HUES48 (cell line): ENCODE measurements at regions not wholly inside any gene's neighbourhood (a gene's known extent, or its start where the extent isn't known, plus 50 kb on each side); places are given as distances from the start of the nearest gene placed in this dataset.

Experiments
- H3K27ac ChIP-seq: one replicate; pipeline ENCODE4 v1.7.0; 2013; ENCODE audit warnings: low read depth, low read length, inconsistent platforms
- H3K27me3 ChIP-seq: 2 replicates; pipeline ENCODE4 v1.6.1; 2013; ENCODE audit warnings: mild to moderate bottlenecking, low read length; ENCODE audit not compliant: control insufficient read depth, insufficient read depth
- H3K36me3 ChIP-seq: 2 replicates; pipeline ENCODE4 v1.6.1; 2013; ENCODE audit warnings: low read length; ENCODE audit not compliant: control insufficient read depth, insufficient read depth
- H3K4me1 ChIP-seq: 2 replicates; pipeline ENCODE4 v1.6.1; 2013; ENCODE audit warnings: mild to moderate bottlenecking, low read length; ENCODE audit not compliant: control insufficient read depth, insufficient read depth
- H3K4me3 ChIP-seq: 2 replicates; pipeline ENCODE4 v1.5.1; 2013; ENCODE audit warnings: mild to moderate bottlenecking, low read depth, low read length
- H3K9ac ChIP-seq: 2 replicates; pipeline ENCODE4 v1.6.1; 2013; ENCODE audit warnings: mild to moderate bottlenecking, low read depth, low read length, moderate library complexity
- H3K9me3 ChIP-seq: 2 replicates; pipeline ENCODE4 v1.6.1; 2013; ENCODE audit warnings: low read length; ENCODE audit not compliant: control insufficient read depth, insufficient read depth

GRCh38 chr15:53346583-53346982 is 412.9 kb downstream of the WDR72 start:
- no peaks in the 10 kb centered on the region for H3K36me3 ChIP-seq
- H3K27ac ChIP-seq, result no peak overlapping the region
- H3K4me3 ChIP-seq, result no peak overlapping the region
- no peaks in the 10 kb centered on the region for H3K27me3 ChIP-seq
- no peaks in the 10 kb centered on the region for H3K4me1 ChIP-seq
- no peaks in the 10 kb centered on the region for H3K9me3 ChIP-seq
- no peak overlapping the region for H3K9ac ChIP-seq

- no peak overlapping the region for H3K4me3 ChIP-seq
- no peaks in the 10 kb centered on the region for H3K4me1 ChIP-seq
- no peak overlapping the region for H3K9ac ChIP-seq
- no peak overlapping the region for H3K27ac ChIP-seq
- H3K9me3 ChIP-seq, result no peaks in the 10 kb centered on the region
- H3K27me3 ChIP-seq, result no peaks in the 10 kb centered on the region
- H3K36me3 ChIP-seq, result no peaks in the 10 kb centered on the region
Measured at GRCh38 chr15:53331328-53332190, 427.9 kb downstream of the WDR72 start.

- H3K4me3 ChIP-seq, result no peak overlapping the region
- no peaks in the 10 kb centered on the region for H3K4me1 ChIP-seq
- H3K27ac ChIP-seq, result no peak overlapping the region
- no peaks in the 10 kb centered on the region for H3K36me3 ChIP-seq
- H3K9me3 ChIP-seq, result no peaks in the 10 kb centered on the region
- no peak overlapping the region for H3K9ac ChIP-seq
- no peaks in the 10 kb centered on the region for H3K27me3 ChIP-seq
Measured at GRCh38 chr15:53328341-53328740, 431.1 kb downstream of the WDR72 start.

- no peaks in the 10 kb centered on the region for H3K27me3 ChIP-seq
- H3K4me1 ChIP-seq, result no peaks in the 10 kb centered on the region
- H3K9ac ChIP-seq, result no peak overlapping the region
- H3K4me3 ChIP-seq, result no peak overlapping the region
- no peaks in the 10 kb centered on the region for H3K36me3 ChIP-seq
- H3K27ac ChIP-seq, result no peak overlapping the region
- H3K9me3 ChIP-seq, result no peaks in the 10 kb centered on the region
Measured at GRCh38 chr15:53324061-53324460, 435.4 kb downstream of the WDR72 start.

- Histone ChIP-seq H3K27ac (no peak overlapping the region), H3K27me3 (no peaks in the 10 kb centered on the region), H3K9me3 (no peaks in the 10 kb centered on the region), H3K9ac (no peak overlapping the region), H3K36me3 (no peaks in the 10 kb centered on the region), H3K4me1 (no peaks in the 10 kb centered on the region), H3K4me3 (no peak overlapping the region)
Measured at GRCh38 chr15:53323191-53323590, 436.3 kb downstream of the WDR72 start.

GRCh38 chr15:53320816-53321215 is 438.6 kb downstream of the WDR72 start:
- Histone ChIP-seq H3K9ac (no peak overlapping the region), H3K4me3 (no peak overlapping the region), H3K36me3 (no peaks in the 10 kb centered on the region), H3K27me3 (no peaks in the 10 kb centered on the region), H3K27ac (no peak overlapping the region), H3K4me1 (no peaks in the 10 kb centered on the region), H3K9me3 (no peaks in the 10 kb centered on the region)

- Histone ChIP-seq H3K9me3 (no peaks in the 10 kb centered on the region), H3K27me3 (no peaks in the 10 kb centered on the region), H3K4me3 (no peak overlapping the region)
Measured at GRCh38 chr15:53312707-53313106, 446.8 kb downstream of the WDR72 start.

GRCh38 chr15:53310709-53311108 is 448.8 kb downstream of the WDR72 start:
- Histone ChIP-seq H3K9me3 (no peaks in the 10 kb centered on the region), H3K36me3 (no peaks in the 10 kb centered on the region), H3K9ac (no peak overlapping the region), H3K27me3 (no peaks in the 10 kb centered on the region), H3K4me1 (peaks cover 22% of the 10 kb centered on the region), H3K27ac (no peak overlapping the region), H3K4me3 (no peak overlapping the region)

More at GRCh38 chr15:53312707-53313106, 446.8 kb downstream of the WDR72 start:
- H3K9ac ChIP-seq, result no peak overlapping the region
- H3K27ac ChIP-seq, result no peak overlapping the region
- H3K36me3 ChIP-seq, result no peaks in the 10 kb centered on the region
- H3K4me1 ChIP-seq, result peaks cover 16% of the 10 kb centered on the region

- H3K4me3 ChIP-seq, result no peak overlapping the region
- H3K9ac ChIP-seq, result no peak overlapping the region
- H3K4me1 ChIP-seq, result peaks cover 21% of the 10 kb centered on the region
- no peaks in the 10 kb centered on the region for H3K36me3 ChIP-seq
- no peaks in the 10 kb centered on the region for H3K9me3 ChIP-seq
- H3K27ac ChIP-seq, result no peak overlapping the region
- H3K27me3 ChIP-seq, result no peaks in the 10 kb centered on the region
Measured at GRCh38 chr15:53307952-53308624, 451.4 kb downstream of the WDR72 start.

GRCh38 chr15:53305554-53305953 is 453.9 kb downstream of the WDR72 start:
- Histone ChIP-seq H3K27ac (no peak overlapping the region), H3K27me3 (no peaks in the 10 kb centered on the region), H3K36me3 (no peaks in the 10 kb centered on the region), H3K4me3 (no peak overlapping the region), H3K9me3 (no peaks in the 10 kb centered on the region), H3K4me1 (peaks cover 13% of the 10 kb centered on the region), H3K9ac (no peak overlapping the region)

- Histone ChIP-seq H3K27ac (no peak overlapping the region), H3K36me3 (no peaks in the 10 kb centered on the region), H3K27me3 (no peaks in the 10 kb centered on the region), H3K4me1 (peaks cover 13% of the 10 kb centered on the region), H3K9ac (no peak overlapping the region), H3K4me3 (no peak overlapping the region), H3K9me3 (no peaks in the 10 kb centered on the region)
Measured at GRCh38 chr15:53305101-53305500, 454.4 kb downstream of the WDR72 start.
